DMS53 treated with DMSO at 0.1 percent for 48 hours (cell line): ENCODE measurements at regions not wholly inside any gene's neighbourhood (a gene's known extent, or its start where the extent isn't known, plus 50 kb on each side); places are given as distances from the start of the nearest gene placed in this dataset.

ENCODE experiments used
- DNase-seq: peaks from one replicate; lab custom pipeline; 2025; ENCODE audit not compliant: unreplicated experiment; lab: John Stamatoyannopoulos, UW

DNA sequence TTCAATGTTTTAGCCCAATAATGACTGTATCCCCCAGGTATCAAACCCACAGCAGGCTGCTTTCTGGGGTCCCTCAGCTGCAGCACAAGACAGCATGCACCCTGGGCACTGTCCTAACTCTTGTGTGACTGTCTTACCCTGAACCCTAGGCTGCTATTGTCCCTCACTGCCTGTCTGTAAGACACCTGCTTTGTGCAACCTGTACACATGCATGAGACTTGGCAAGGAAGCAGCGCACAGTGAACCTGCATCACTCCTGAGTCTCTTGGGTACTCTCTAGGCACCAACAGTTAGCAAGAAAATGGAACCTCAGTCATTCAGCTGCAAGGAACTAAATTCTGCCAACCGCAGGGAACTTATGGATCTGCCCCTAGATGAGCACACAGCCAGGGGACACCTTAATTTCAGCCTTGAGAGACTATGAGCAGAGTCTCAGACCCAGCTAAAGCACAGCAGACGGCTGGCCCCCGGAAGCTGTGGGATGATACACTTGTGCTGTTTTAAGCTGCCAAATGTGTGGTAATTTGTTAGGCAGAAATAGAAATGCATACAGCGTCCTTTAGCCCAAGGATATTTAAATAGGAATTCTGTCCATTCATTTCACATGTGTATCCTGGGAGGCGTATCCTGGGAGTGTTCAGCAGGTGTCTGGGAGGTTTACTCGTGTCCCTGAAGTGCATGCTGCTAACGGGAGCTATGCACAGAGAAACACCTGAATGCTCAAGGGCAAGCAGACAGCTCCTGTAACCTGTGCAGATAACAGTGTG is 223.8 kb downstream of the KLF13 start:
- no peak for DNase-seq

GRCh38 chr15:31551323-31551722 is 224.7 kb downstream of the KLF13 start:
- DNase-seq = no peak

- no peak for DNase-seq
These were observed 226.0 kb downstream of the KLF13 start for GRCh38 chr15:31552482-31553099.

DNA sequence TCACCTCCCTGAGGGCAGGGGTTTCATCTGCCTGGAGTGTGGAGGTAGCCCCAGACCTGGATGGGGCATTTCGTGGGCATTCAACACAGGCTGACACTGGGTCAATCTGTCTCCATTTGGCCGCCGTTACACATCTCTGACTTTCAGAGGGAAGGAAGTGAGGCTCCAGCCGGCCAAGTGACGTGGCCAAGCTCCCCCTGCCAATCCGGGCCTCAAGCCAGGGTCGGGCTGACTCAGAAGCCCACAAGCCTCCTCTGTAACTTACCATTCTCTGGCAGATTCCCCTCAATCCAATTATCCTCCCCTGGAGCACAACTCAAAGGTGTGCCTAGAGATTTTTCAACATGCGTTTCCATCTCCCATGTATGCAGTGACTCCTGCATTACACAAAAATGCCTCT is 227.6 kb downstream of the KLF13 start:
- DNase-seq = no peak

- DNase-seq = no peak
These were observed 228.4 kb downstream of the KLF13 start for GRCh38 chr15:31555022-31555421.

DNA sequence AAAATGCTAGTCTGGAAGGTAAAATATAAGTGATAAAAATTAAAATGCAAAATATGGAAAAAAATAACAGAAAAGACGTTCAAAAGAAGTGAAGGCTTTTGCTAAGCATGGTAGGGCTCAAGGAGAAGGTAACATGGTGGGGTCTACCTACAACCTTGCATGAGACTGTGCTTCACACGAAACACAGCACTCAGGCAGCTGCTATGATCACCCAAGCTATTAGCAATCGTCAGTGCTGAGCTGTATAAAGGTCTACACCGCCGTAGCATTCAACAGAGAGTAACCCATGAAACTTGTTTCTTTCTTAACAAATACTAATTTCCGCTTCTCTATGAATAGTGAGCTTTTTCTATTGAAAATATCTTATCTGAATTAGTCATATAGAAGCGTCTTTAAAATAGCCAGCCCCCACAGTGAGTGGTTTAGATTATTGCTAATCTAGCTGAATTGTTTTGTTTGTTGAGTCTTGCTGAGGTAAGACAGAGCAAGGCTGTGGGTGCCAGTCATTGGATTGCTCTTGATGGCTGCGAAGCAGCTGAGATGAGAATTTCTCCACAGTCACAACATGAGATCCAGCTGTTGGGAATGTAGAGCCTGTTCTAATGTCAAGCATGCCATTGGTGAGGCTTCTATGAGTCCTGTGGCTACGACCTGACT is 230.0 kb downstream of the KLF13 start:
- DNase-seq = no peak

- DNase-seq = no peak
These were observed 231.3 kb downstream of the KLF13 start for GRCh38 chr15:31557899-31558298.

DNA sequence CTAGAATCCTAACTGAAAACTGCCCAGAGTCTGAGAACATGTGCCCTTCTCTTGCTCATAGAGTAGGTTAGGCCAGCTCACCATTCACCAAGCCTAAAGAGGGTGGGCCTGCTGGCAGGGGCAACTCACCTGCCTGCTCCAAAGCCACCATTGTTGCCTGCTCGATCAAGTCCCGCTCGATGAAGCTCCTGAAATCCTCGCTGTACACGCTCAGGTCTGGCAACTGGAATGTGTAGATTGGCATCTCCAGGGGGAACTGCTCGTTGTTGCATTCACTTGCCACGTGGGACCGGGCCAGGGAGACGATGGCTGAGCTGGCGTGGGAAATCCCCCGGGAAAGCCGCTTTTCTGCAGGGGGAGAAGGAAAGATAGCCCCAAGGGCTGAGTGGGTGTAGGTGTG is 232.2 kb downstream of the KLF13 start:
- no peak for DNase-seq

DNA sequence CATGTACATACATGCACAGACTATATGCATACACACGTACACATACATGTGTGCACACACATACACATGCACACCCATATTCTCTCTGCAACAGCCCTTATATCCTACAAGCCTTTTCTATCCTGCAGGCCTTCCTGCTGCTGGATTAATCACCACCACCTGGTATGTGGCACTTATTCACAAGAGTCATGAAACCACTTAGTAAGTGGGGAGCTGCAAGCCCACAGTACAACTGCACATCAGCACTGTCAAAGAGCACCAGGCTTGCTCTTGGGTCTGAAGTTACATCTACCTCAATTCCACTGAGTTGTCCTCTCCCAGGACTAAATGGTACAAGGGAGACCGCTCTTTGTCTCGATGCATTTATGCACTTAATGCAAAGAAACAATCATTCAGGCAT is 233.2 kb downstream of the KLF13 start:
- DNase-seq = no peak

- DNase-seq = no peak
These were observed 234.0 kb downstream of the KLF13 start for GRCh38 chr15:31560643-31561042.

- DNase-seq = no peak
These were observed 234.5 kb downstream of the KLF13 start for GRCh38 chr15:31561156-31561555.

DNA sequence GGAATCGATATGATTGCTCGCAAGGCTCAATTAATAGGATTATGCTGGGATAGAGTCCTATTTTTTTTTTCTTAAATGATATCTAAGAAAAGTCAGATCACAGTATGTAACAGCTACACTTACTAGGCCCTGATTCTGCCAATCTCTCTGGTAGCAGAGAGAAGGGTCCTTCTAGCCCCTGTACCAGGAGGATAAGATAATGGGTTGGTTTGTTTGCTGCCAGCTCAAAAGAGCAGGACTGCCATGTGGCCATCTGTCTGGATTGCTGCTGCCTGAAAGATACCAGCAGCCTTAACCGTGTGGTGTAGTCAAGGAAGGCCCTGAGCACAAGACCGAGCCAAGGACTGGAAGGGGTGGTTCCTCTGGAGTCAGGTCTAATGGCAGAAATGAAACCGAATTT is 236.4 kb downstream of the KLF13 start:
- DNase-seq = no peak

DNA sequence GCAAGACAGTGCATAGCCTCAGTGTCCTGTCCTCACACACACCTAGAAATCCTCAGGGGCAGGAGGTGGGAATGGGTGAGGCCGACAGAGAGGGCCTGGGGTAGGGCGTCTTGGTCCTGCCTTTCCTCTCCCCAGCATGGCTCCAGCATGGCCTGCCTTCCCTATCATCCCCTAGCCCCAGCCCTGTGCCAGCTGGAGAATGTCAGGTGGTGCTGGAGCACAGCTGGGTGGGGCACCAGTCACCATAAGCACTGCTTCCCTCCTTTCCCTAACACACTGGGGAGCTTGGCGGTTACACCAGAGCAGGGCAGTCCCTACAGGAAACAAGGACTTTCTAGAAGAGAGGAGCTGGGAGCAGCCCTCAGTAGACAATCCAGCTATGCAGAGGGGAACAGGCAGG is 236.8 kb downstream of the KLF13 start:
- DNase-seq = no peak

DNA sequence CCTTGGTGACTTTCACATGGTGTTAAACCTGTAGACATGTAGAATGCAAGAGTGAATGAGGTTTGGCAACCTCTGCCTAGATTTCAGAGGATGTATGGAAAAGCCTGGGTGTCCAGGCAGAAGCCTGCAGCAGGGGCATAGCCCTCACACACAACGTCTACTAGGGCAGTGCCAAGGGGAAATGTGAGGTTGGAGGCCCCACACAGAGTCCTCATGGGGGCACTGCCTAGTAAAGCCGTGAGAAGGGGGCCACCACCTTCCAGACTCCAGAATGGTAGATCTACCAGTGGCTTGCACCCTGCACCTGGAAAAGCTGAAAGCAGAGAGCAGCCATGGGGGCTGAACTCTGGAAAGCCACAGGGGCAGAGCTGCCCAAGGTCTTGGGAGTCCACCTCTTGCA is 241.2 kb downstream of the KLF13 start:
- DNase-seq = no peak

GRCh38 chr15:31569836-31570235 is 243.2 kb downstream of the KLF13 start:
- DNase-seq = no peak

DNA sequence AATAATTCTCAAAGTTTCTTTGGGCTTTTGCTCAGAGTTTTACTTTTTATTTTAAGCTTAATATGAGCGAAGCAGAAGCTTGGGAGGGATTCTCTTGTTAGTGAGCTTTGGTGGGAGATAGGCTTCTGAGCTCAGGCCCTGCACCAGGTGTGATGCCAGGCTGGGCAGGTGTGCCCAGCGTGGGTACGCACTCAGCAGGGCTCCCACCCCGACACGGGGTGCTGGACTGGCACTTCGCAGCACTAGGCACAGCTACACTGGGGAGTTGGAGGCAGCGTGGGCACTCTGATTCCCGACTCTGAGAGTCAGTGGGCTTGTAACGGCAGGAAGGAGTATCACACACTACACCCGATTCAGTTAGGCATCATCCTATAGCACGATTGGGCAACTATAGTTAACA is 244.0 kb downstream of the KLF13 start:
- DNase-seq = no peak

GRCh38 chr15:31571676-31572075 is 245.0 kb downstream of the KLF13 start:
- no peak for DNase-seq

- DNase-seq = no peak
These were observed 247.1 kb downstream of the KLF13 start for GRCh38 chr15:31573759-31574158.

DNA sequence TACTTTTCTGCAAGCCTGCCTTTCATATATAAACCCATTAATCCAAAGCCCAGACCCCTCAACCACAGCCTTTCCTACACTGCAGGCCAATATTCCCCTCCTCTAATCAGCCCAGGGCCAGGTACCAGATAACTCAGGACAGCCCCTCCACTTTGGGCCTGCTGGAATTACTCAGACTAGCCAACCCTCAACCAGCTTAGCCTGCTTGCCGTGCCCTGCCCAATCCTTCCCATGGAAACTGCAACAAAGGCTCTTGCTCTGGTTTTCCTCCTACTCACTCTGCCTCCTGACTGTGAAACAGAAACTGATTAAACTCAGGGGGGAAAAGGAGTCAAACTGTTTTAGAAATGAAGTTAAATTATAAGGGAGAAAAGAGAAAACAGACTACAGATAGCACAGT is 248.1 kb downstream of the KLF13 start:
- no peak for DNase-seq

DNA sequence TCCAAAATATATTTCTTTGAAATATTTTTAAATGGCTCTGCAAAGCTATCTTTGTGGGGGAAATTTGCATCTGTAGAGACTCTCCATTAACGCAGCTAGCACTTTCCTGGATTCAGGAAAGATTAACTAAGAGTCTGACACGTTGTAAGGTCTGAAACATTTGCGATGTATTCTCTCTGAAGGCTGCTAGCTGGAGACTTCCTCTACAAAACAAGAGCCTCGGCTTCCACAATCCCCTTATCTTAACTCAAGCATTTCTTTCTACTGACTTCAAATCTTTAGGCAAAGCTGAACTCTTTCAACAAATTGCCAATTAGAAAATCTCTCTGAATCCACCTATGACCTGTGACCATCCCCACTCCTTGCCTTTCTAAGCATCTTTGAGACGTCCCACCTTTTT is 250.5 kb downstream of the KLF13 start:
- no peak for DNase-seq

GRCh38 chr15:31579282-31579681 is 252.6 kb downstream of the KLF13 start:
- no peak for DNase-seq

DNA sequence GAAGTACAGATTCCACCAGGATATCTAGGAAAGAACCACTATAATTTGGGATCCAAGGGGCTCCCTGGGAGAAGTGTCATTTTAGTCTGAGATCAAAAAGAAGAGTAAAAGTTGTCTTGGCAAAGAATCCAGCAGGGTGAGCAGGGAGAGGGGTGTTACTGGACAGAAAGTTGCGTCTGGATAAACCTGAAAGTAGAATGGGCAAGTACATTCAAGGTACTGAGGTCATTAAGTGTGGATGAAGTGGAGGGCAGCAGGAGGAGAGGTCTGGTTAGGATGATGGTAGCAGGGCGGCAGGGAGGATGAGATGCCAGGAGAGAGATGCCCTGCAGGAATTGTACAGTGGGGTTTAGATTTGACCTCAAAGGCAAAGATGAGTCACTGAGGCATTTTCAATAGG is 253.3 kb downstream of the KLF13 start:
- no peak for DNase-seq
